ENCODE measurements at regions not wholly inside any gene's neighbourhood (a gene's known extent, or its start where the extent isn't known, plus 50 kb on each side); places are given as distances from the start of the nearest gene placed in this dataset.

GRCh38 chr1:116299248-116299647 is 73.8 kb upstream of the ATP1A1 start:
- no peak for DNase-seq

GRCh38 chr1:116302281-116302680 is 70.8 kb upstream of the ATP1A1 start:
- no peak for DNase-seq

GRCh38 chr1:116306102-116306501 is 66.9 kb upstream of the ATP1A1 start:
- DNase-seq, result no peak

- no peak for DNase-seq
Measured at GRCh38 chr1:116306840-116307442, 66.1 kb upstream of the ATP1A1 start.

GRCh38 chr1:116308276-116308675 is 64.8 kb upstream of the ATP1A1 start:
- DNase-seq, result no peak

GRCh38 chr1:116309090-116309870 is 63.8 kb upstream of the ATP1A1 start:
- DNase-seq, result no peak

- DNase-seq, result no peak
Measured at GRCh38 chr1:116310180-116310579, 62.9 kb upstream of the ATP1A1 start.

GRCh38 chr1:116311193-116311592 is 61.9 kb upstream of the ATP1A1 start:
- DNase-seq, result no peak

- no peak for DNase-seq
Measured at GRCh38 chr1:116311756-116312680, 61.0 kb upstream of the ATP1A1 start.

GRCh38 chr1:116312681-116313069 is 60.4 kb upstream of the ATP1A1 start:
- DNase-seq, result no peak

GRCh38 chr1:116313776-116314175 is 59.3 kb upstream of the ATP1A1 start:
- no peak for DNase-seq

- DNase-seq, result no peak
Measured at GRCh38 chr1:116314305-116314919, 58.6 kb upstream of the ATP1A1 start.

- no peak for DNase-seq
Measured at GRCh38 chr1:116316373-116316772, 56.7 kb upstream of the ATP1A1 start.

- no peak for DNase-seq
Measured at GRCh38 chr1:116318897-116319296, 54.1 kb upstream of the ATP1A1 start.

- no peak for DNase-seq
Measured at GRCh38 chr1:116320874-116321273, 52.2 kb upstream of the ATP1A1 start.

GRCh38 chr1:116321766-116322175 is 51.3 kb upstream of the ATP1A1 start:
- no peak for DNase-seq

GRCh38 chr1:116322752-116323405 is 50.2 kb upstream of the ATP1A1 start:
- DNase-seq, result no peak
